Esophagus squamous epithelium (tissue), 4 donors: ENCODE measurements at regions not wholly inside any gene's neighbourhood (a gene's known extent, or its start where the extent isn't known, plus 50 kb on each side); places are given as distances from the start of the nearest gene placed in this dataset.

Experiments
- CTCF ChIP-seq, 6 experiments: fragments of 450-650 bp in 4 of 6; fragments of 200-600 bp in 2 of 6; sonication (generic) in 2 of 6; IDR thresholded peaks; one replicate each; pipeline ENCODE4 v1.5.1; 2016 to 2019; ENCODE audit warnings: antibody characterized with exemption in 6 of 6, mild to moderate bottlenecking in 4 of 6, moderate library complexity in 4 of 6
- POLR2A ChIP-seq, 4 donors: fragments of 450-650 bp; IDR thresholded peaks; one replicate each; pipeline ENCODE4 v1.6.1; 2017; ENCODE audit warnings: antibody characterized with exemption in 4 of 4, mild to moderate bottlenecking in 4 of 4, moderate library complexity in 3 of 4

- TF ChIP-seq POLR2A (IDR thresholded peaks at IDR 0.05) (no peak), CTCF (IDR thresholded peaks at IDR 0.05) (no peak)
These were observed 244.9 kb downstream of the FAM43A start for GRCh38 chr3:194930377-194931204.
